GM12891 (cell line): ENCODE measurements at regions not wholly inside any gene's neighbourhood (a gene's known extent, or its start where the extent isn't known, plus 50 kb on each side); places are given as distances from the start of the nearest gene placed in this dataset.

ENCODE experiments used
- PAX5 ChIP-seq: IDR thresholded peaks from 2 replicates; pipeline ENCODE4 v1.6.1; 2011; ENCODE audit warnings: low read length, moderate library complexity, mild to moderate bottlenecking; ENCODE audit not compliant: insufficient read depth, severe bottlenecking
- POLR2A ChIP-seq: IDR thresholded peaks from 2 replicates; pipeline ENCODE4 v1.6.1; 2011; ENCODE audit warnings: low read depth, low read length, control low read depth
- POLR2AphosphoS5 ChIP-seq: IDR thresholded peaks from 2 replicates; pipeline ENCODE4 v1.6.1; 2011; ENCODE audit warnings: low read depth, low read length, control low read depth

- TF ChIP-seq PAX5 (no peak), POLR2A (no peak), POLR2AphosphoS5 (no peak)
These were observed 130.2 kb upstream of the AKIRIN2 start for GRCh38 chr6:87832025-87832825.
